PC-3 (cell line): ENCODE measurements at regions not wholly inside any gene's neighbourhood (a gene's known extent, or its start where the extent isn't known, plus 50 kb on each side); places are given as distances from the start of the nearest gene placed in this dataset.

Experiments used
- ATAC-seq: fragments of 200-7000 bp; cut with Tn5 transposase; 2 replicates; pipeline ENCODE4 v1.9.1; 2020; ENCODE audit warnings: mild to moderate bottlenecking, moderate library complexity
- BruUV-seq: library from RNA; stranded (reverse); fragments of 400-500 nt; replicated peaks from 2 replicates; lab custom pipeline; 2021; lab: Mats Ljungman, UMichigan
- CTCF ChIA-PET: fragments of 300-600 bp; sonication (Branson Sonifier 250); formaldehyde crosslinking; loops from one replicate; lab custom pipeline; 2022; ENCODE audit warnings: antibody characterized with exemption; lab: Charles Lee
- POLR2A ChIA-PET: fragments of 300-600 bp; sonication (Branson Sonifier 250); formaldehyde crosslinking; loops from one replicate; lab custom pipeline; 2022; ENCODE audit warnings: antibody characterized with exemption; ENCODE audit not compliant: unreplicated experiment; lab: Charles Lee
- DNase-seq: peaks from one replicate; pipeline ENCODE4 v3.0.0-alpha.2; 2015
- H2AFZ ChIP-seq: fragments of 300-600 bp; sonication (generic); 2 replicates; pipeline ENCODE4 v1.6.0; 2016; ENCODE audit warnings: antibody characterized with exemption, low read length
- H3F3A ChIP-seq: fragments of 300-600 bp; sonication (generic); one replicate; pipeline ENCODE4 v1.6.0; 2017; ENCODE audit warnings: antibody characterized with exemption, low read length, control low read depth, mild to moderate bottlenecking; ENCODE audit not compliant: unreplicated experiment
- H3K27ac ChIP-seq: fragments of 300-600 bp; sonication (generic); 2 replicates; pipeline ENCODE4 v1.5.1; 2016; ENCODE audit warnings: mild to moderate bottlenecking, low read length
- H3K27me3 ChIP-seq: fragments of 300-600 bp; sonication (generic); 2 replicates; pipeline ENCODE4 v1.6.1; 2016; ENCODE audit warnings: low read length, mixed read lengths
- H3K36me3 ChIP-seq: fragments of 300-600 bp; sonication (generic); 2 replicates; pipeline ENCODE4 v1.6.1; 2016; ENCODE audit warnings: low read depth, mixed run types, low read length, mixed read lengths
- H3K4me1 ChIP-seq: fragments of 300-600 bp; sonication (generic); 2 replicates; pipeline ENCODE4 v1.5.1; 2016; ENCODE audit warnings: low read length; ENCODE audit not compliant: insufficient read depth
- H3K4me2 ChIP-seq: fragments of 300-600 bp; sonication (generic); 2 replicates; pipeline ENCODE4 v1.6.0; 2016; ENCODE audit warnings: low read length
- H3K4me3 ChIP-seq: fragments of 300-600 bp; sonication (generic); 2 replicates; pipeline ENCODE4 v1.5.1; 2016; ENCODE audit warnings: mild to moderate bottlenecking, low read length, mixed read lengths
- H3K79me2 ChIP-seq: fragments of 300-600 bp; sonication (generic); 2 replicates; pipeline ENCODE4 v1.6.1; 2017; ENCODE audit warnings: low read length, mixed read lengths
- H3K9ac ChIP-seq: fragments of 300-600 bp; sonication (generic); 2 replicates; pipeline ENCODE4 v1.6.0; 2016; ENCODE audit warnings: mild to moderate bottlenecking, low read length
- H3K9me2 ChIP-seq: fragments of 300-600 bp; sonication (generic); replicated peaks from 2 replicates; pipeline ENCODE4 v1.6.1; 2016; ENCODE audit warnings: mixed run types, low read length, mixed read lengths
- H3K9me3 ChIP-seq: fragments of 300-600 bp; sonication (generic); 2 replicates; pipeline ENCODE4 v1.6.1; 2016; ENCODE audit warnings: low read length, mixed read lengths
- H4K20me1 ChIP-seq: fragments of 300-600 bp; sonication (generic); 2 replicates; pipeline ENCODE4 v1.6.1; 2016; ENCODE audit warnings: low read length, mixed read lengths
- EZH2 ChIP-seq: fragments of 300-600 bp; sonication (generic); IDR thresholded peaks from one replicate; pipeline ENCODE4 v1.6.1; 2017; ENCODE audit warnings: antibody characterized with exemption, mild to moderate bottlenecking, low read length; ENCODE audit not compliant: unreplicated experiment
- EZH2phosphoT487 ChIP-seq: fragments of 300-600 bp; sonication (generic); IDR thresholded peaks from 2 replicates; pipeline ENCODE4 v1.6.1; 2018; ENCODE audit warnings: mild to moderate bottlenecking, antibody characterized with exemption, low read length, borderline replicate concordance
- intact Hi-C: fragments of 100-400 bp; cut with micrococcal nuclease; formaldehyde crosslinking; loops from 2 replicates; pipeline ENCODE4 v1.9.0; 2023
- TF ChIP-seq, protein P1 (sequence below): fragments of 300-600 bp; sonication (generic); conservative IDR thresholded peaks from 2 replicates; pipeline ENCODE4 v1.5.1; 2017; ENCODE audit warnings: antibody characterized with exemption, low read depth, mild to moderate bottlenecking, low read length

GRCh38 chr11:129731316-129731715, 84.3 kb upstream of the TMEM45B start:
- Histone ChIP-seq H3K27ac (no peak overlapping the region), H3K9ac (no peak overlapping the region), H3F3A (no peaks in the 10 kb centered on the region), H4K20me1 (no peaks in the 10 kb centered on the region), H3K4me2 (peak overlapping the region; percentile 23), H3K79me2 (no peaks in the 10 kb centered on the region), H3K9me3 (no peaks in the 10 kb centered on the region), H3K4me1 (peaks cover 35% of the 10 kb centered on the region), H3K9me2 (no peaks in the 10 kb centered on the region), H2AFZ (no peak overlapping the region), H3K36me3 (no peaks in the 10 kb centered on the region), H3K4me3 (no peak overlapping the region), H3K27me3 (no peaks in the 10 kb centered on the region)
- ChIA-PET CTCF (interaction anchor here (0.5 kb wide), 1 partner anchor 356 kb away, joined by 15 read pairs; no protein-coding TSS in a partner anchor), POLR2A (no interaction called here)
- BruUV-seq = no TSS peak
- ATAC-seq (peak; percentile 84), DNase-seq (peak; percentile 86)
- no peak for TF ChIP-seq EZH2
- intact Hi-C loops = no loop called here

DNA sequence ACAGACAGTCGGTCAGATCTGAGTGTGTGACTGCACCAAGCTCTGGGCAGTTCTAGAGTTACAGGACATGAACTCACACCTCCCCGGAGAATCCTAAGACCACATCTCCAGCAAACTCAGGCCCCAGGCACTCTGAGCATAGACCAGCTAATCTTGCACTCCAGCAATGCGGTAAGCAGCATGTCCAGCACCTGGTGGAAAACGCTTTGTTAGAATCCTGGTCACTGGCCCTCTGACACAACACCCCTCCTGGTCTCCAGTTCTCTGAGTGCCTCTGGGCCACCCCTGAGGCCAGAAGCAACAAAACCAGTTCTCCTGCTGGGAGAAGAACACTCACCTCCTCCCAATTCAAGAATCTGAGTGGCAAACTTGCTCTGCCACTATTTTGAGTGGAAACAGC, 82.7 kb upstream of the TMEM45B start:
- H3K36me3 ChIP-seq = no peaks in the 10 kb centered on the region
- H3K9me3 ChIP-seq = no peaks in the 10 kb centered on the region
- H4K20me1 ChIP-seq = no peaks in the 10 kb centered on the region
- no peak overlapping the region for H3K4me3 ChIP-seq
- no peak overlapping the region for H3K9ac ChIP-seq
- intact Hi-C loops = no loop called here
- no peaks in the 10 kb centered on the region for H3K9me2 ChIP-seq
- BruUV-seq = no TSS peak
- H3K4me1 ChIP-seq = peaks cover 40% of the 10 kb centered on the region
- H3K27ac ChIP-seq = peak overlapping the region; percentile 13; the same call in 1 of the 2 replicates
- ChIA-PET CTCF (no interaction called here), POLR2A (no interaction called here)
- H3F3A ChIP-seq = no peaks in the 10 kb centered on the region
- no peaks in the 10 kb centered on the region for H3K27me3 ChIP-seq
- no peak overlapping the region for H2AFZ ChIP-seq
- ATAC-seq (no peak), DNase-seq (peak; percentile 66)
- no peak for TF ChIP-seq EZH2phosphoT487
- TF ChIP-seq, protein P1, sequence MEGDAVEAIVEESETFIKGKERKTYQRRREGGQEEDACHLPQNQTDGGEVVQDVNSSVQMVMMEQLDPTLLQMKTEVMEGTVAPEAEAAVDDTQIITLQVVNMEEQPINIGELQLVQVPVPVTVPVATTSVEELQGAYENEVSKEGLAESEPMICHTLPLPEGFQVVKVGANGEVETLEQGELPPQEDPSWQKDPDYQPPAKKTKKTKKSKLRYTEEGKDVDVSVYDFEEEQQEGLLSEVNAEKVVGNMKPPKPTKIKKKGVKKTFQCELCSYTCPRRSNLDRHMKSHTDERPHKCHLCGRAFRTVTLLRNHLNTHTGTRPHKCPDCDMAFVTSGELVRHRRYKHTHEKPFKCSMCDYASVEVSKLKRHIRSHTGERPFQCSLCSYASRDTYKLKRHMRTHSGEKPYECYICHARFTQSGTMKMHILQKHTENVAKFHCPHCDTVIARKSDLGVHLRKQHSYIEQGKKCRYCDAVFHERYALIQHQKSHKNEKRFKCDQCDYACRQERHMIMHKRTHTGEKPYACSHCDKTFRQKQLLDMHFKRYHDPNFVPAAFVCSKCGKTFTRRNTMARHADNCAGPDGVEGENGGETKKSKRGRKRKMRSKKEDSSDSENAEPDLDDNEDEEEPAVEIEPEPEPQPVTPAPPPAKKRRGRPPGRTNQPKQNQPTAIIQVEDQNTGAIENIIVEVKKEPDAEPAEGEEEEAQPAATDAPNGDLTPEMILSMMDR = no peak
- no peak for TF ChIP-seq EZH2
- H3K79me2 ChIP-seq = no peaks in the 10 kb centered on the region
- H3K4me2 ChIP-seq = peak overlapping the region; percentile 4; the same call in 1 of the 2 replicates

DNA sequence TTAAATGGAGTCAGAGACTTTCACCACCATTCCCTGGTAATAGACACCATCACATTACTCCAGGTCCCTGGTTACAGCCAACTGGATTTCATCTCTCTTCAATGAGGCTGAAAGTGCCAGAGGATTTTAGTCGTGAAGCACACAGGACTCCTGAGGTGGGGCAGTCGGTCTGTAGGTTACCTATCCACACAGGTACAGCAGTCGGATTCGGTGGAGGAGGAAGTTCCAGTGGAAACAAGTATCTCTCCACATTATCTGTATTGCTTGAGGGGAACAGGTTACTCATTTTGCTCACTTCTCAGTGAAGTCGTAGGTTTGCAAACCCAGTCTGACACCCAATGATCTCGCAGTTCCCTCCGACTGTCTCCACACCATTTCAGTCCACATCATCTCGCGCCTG, 82.3 kb upstream of the TMEM45B start:
- BruUV-seq = no TSS peak

More for the DNA sequence above, 82.3 kb upstream of the TMEM45B start:
- ATAC-seq (no peak), DNase-seq (no peak)
- H3K79me2 ChIP-seq = no peaks in the 10 kb centered on the region
- no peak overlapping the region for H3K9ac ChIP-seq
- H2AFZ ChIP-seq = no peak overlapping the region
- no peak overlapping the region for H3K27ac ChIP-seq
- H3K9me3 ChIP-seq = no peaks in the 10 kb centered on the region
- H3K4me2 ChIP-seq = peak overlapping the region; percentile 4; the same call in 1 of the 2 replicates
- no peaks in the 10 kb centered on the region for H3K27me3 ChIP-seq
- no peak overlapping the region for H3K4me3 ChIP-seq
- intact Hi-C loops = no loop called here
- H3K9me2 ChIP-seq = no peaks in the 10 kb centered on the region
- TF ChIP-seq EZH2 (no peak), EZH2phosphoT487 (no peak)
- TF ChIP-seq, protein P1 = no peak
- no peaks in the 10 kb centered on the region for H3K36me3 ChIP-seq
- POLR2A ChIA-PET = no interaction called here
- H4K20me1 ChIP-seq = no peaks in the 10 kb centered on the region
- peaks cover 44% of the 10 kb centered on the region for H3K4me1 ChIP-seq
- CTCF ChIA-PET = no interaction called here
- no peaks in the 10 kb centered on the region for H3F3A ChIP-seq
